A172 (cell line): ENCODE measurements at regions not wholly inside any gene's neighbourhood (a gene's known extent, or its start where the extent isn't known, plus 50 kb on each side); places are given as distances from the start of the nearest gene placed in this dataset.
A peak's percentile ranks its signal among the peaks of the same experiment; 100 is the strongest.

Experiments
- DNase-seq: peaks from one replicate; pipeline ENCODE4 v3.0.0-alpha.2; 2015; ENCODE audit warnings: low spot score

GRCh38 chr6:132096996-132097395, 145.8 kb upstream of the CCN2 start:
- DNase-seq, result no peak

DNA sequence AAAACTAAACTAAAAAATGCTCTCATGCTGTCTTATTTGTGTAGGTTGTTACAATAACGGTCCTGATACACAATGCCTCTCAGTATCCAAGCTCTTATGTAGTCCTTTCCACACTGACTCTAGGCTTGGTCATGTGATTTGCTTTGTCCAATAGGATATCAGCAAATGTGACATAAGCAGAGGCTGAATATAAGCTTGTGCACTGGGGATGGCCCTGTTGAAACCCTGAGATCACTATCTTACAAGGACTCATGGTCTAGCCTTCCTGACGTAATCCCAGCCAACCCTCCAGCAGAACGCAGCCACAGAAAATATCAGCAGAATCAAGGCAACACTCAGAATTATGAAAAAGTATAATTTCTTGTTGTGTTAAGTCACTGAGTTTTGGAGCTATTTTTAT, 145.1 kb upstream of the CCN2 start:
- DNase-seq, result no peak

GRCh38 chr6:132089173-132089572, 138.0 kb upstream of the CCN2 start:
- DNase-seq, result no peak

- DNase-seq, result no peak
Observed at GRCh38 chr6:132088150-132088549, 137.0 kb upstream of the CCN2 start.

DNA sequence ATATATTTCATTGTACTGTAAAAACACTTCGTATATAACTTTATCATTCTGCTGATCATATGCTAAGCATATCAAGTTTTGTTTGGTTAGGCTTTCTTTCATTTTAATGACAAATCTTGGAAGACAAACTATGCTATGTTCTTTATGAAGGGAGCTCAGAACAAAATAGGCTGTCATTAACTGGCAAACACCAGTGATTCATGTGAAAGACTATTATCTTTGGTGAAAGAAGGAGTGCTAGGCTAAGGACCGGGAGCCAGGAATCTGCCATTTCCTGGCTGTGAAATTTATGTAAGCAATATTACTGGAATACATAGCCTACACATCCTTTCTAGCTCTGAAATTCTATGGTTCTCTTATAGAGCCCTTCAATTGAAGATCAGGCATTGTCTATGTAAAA, 136.2 kb upstream of the CCN2 start:
- DNase-seq, result no peak

DNA sequence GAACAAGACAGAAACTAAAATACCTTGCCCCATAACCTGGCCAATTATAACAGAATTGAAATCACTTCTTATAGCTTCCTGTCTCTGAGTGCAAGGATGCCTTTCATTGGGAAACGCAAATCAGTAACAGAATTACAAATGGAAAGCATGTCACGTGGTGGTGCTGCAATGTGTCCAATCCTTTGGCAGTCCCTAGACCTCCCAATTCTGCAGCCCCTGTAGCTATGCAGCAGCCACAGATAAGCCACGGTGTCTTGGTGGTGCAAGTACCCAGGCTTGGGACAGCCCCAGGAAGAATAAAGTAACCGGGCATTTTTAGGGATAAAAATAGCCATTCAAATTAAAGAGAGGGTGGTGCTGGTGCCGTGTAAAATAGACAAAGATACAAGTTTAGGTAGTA, 134.6 kb upstream of the CCN2 start:
- DNase-seq, result peak; percentile 52

DNA sequence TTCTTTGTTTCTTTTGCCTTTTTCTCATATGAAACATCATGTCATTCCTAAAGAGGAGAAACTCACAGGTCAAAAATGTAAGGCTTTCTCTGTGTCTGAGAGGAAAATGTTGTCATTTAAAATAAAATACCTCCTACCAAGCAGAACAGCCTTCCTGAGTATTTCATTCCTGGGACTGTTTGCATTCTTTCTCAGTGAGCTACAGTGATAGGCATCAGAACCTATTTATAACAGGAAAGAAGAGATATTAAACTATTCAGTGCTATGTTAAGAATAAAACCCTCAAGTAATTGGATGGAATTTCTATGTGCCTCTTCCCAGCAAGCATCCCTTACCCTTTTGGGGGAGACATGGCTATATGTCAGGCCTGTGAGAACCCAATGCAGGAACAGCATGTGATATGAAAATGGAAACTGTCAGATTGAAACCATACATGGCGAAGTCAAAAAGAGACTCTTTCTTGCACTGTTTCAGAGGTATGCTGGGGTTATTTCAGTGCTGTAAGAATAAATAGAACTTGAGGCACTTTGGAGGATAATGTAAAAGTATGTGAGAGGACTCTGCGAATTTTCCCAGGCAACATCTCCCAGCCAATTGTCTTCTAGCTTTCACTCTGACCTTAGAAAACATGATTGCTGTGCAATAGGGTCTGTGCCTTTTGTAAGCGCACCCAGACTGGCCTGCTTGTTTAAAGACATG, 133.8 kb upstream of the CCN2 start:
- peak; percentile 92 for DNase-seq

- DNase-seq, result no peak
Observed at GRCh38 chr6:132082421-132082820, 131.2 kb upstream of the CCN2 start.

GRCh38 chr6:132081338-132081737, 130.2 kb upstream of the CCN2 start:
- no peak for DNase-seq

DNA sequence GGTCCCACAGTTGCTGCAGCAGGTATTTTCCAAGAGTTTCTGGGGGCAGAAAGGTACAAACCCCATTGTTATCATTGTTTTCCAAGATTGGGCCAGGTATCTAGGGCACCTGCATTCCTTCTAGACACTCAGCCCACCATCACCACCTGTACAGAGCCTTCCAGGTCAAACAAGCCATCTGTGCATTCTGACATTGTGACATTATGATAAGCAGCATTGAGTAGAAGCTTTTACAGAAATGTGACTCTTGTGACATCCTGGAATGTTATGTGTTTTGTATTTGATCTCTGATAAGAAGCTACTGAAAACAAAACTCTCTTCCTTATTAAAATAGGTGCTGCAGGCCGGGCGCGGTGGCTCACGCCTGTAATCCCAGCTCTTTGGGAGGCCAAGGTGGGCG, 128.1 kb upstream of the CCN2 start:
- DNase-seq, result no peak

GRCh38 chr6:132076452-132076851, 125.3 kb upstream of the CCN2 start:
- no peak for DNase-seq

DNA sequence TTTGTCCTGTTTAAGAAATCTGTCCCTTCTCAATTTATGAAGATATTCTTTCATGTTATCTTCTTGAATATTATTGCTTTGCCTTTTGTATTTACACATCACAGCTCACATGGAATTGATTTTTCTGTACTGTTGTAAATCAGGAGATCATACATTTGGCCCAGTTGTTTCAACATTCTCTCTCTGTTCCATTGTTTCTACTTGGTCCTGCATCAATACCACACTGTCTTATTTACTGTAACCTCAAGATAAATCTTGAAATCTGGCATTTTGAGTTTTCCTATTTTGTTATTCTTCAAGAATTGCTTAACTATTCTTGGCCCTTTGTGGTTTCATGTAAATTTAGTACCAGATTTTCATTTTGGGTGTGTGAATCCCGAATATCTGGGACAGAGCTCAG, 121.7 kb upstream of the CCN2 start:
- no peak for DNase-seq

- no peak for DNase-seq
Observed at GRCh38 chr6:132072271-132072670, 121.1 kb upstream of the CCN2 start.

- no peak for DNase-seq
Observed at GRCh38 chr6:132070356-132070755, 119.2 kb upstream of the CCN2 start.

DNA sequence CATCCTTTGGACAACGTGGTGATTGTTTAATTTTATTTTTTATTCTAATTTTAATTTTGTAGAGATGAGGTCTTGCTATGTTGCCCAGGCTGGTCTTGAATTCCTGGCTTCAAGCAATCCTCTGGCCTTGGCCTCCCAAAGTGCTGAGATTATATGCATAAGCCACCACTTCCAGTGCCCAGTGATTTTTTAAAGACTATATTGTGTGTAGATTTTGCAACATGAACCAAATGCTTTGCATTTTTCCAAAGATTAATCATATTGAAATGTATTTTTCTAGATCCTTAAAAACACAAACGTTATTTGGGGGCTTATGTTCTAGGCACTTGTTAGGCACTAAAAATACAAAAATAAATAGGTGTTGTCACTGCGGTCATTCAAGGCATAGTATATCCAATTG, 117.6 kb upstream of the CCN2 start:
- no peak for DNase-seq

GRCh38 chr6:132067286-132067685, 116.1 kb upstream of the CCN2 start:
- DNase-seq, result no peak

- no peak for DNase-seq
Observed at GRCh38 chr6:132065556-132065955, 114.4 kb upstream of the CCN2 start.

GRCh38 chr6:132063738-132064137, 112.6 kb upstream of the CCN2 start:
- peak; percentile 85 for DNase-seq

DNA sequence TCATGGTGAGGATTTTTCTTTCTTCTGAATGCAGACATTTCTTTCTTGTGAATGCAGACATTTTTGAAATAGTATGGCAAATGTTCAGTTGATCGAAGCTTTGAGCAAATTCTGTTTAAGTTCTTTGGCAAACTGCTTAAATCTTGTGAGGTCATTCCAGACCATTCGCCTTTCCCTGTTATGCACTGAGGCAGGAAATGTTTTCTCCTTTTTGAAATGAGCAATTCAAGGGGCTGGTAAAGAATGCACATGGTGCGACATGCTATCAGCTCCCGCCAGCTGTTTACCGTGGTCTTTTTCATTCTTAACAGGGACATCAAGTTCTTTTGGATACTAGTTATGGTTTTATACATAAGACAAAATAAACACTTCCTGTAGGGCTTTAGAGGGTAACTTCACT, 112.0 kb upstream of the CCN2 start:
- DNase-seq, result no peak

DNA sequence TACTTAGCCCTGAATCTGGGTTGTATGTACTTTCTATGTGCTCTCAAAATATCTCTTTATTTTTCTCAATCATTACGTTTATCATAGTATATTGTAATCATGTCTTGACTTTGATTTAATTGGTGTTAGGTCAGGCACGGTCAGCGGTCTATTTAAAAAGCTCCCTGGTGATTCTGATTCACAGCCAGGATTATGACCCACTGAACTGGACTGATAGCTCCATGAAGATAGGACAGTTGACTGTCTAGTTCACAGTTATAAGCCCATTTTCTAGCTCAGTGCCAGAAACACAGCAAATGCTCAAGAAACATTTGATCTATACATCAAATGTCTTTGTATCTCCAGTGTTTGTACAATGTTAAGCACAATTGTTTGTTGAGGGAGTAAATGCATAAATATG, 111.5 kb upstream of the CCN2 start:
- no peak for DNase-seq

DNA sequence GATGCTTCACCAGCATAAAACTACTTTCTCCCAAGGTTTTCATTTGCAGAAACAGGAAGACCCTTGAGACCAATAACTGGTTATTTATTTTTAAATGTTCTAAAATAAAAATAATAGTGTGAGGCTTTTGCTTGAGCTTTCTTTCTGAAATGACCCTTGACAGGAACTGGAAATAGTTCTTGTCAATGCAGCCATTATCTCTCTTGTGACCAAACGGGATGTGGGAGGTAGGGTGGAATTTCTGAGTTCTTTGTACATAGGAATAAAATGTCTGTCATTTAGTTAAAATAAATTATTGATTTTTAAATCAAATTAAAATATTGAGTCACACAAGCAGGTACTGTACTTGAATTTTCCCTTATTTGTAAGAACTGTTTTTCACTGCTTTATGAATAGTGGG, 110.2 kb upstream of the CCN2 start:
- DNase-seq, result no peak

- DNase-seq, result peak; percentile 49
Observed at GRCh38 chr6:132060591-132060990, 109.4 kb upstream of the CCN2 start.

GRCh38 chr6:132058975-132059374, 107.8 kb upstream of the CCN2 start:
- no peak for DNase-seq

- no peak for DNase-seq
Observed at GRCh38 chr6:132054525-132054924, 103.4 kb upstream of the CCN2 start.
